ENCODE measurements at regions not wholly inside any gene's neighbourhood (a gene's known extent, or its start where the extent isn't known, plus 50 kb on each side); places are given as distances from the start of the nearest gene placed in this dataset.
"Not testable (repeated sequence)": the region's sequence is repeated elsewhere in the genome, so short reads cannot be mapped to it uniquely, and the experiment has no call there.

GRCh38 chr6:144753023-144753705, 468.0 kb downstream of the UTRN start:
- no peak for DNase-seq (ENCODE audit: low read depth in 2 of 2, low spot score in 1 of 2)

GRCh38 chr6:144756469-144756868, 471.3 kb downstream of the UTRN start:
- no peak for DNase-seq (ENCODE audit: low read depth in 2 of 2, low spot score in 1 of 2)

GRCh38 chr6:144757299-144757698, 472.2 kb downstream of the UTRN start:
- no peak for DNase-seq (ENCODE audit: low read depth in 2 of 2, low spot score in 1 of 2)

GRCh38 chr6:144757730-144758129, 472.6 kb downstream of the UTRN start:
- no peak for DNase-seq (ENCODE audit: low read depth in 2 of 2, low spot score in 1 of 2)

GRCh38 chr6:144758602-144759001, 473.5 kb downstream of the UTRN start:
- no peak for DNase-seq (ENCODE audit: low read depth in 2 of 2, low spot score in 1 of 2)

- no peak for DNase-seq (ENCODE audit: low read depth in 2 of 2, low spot score in 1 of 2)
Observed at GRCh38 chr6:144762469-144762868, 477.3 kb downstream of the UTRN start.

GRCh38 chr6:144767051-144767450, 481.9 kb downstream of the UTRN start:
- DNase-seq (ENCODE audit: low read depth in 2 of 2, low spot score in 1 of 2): no peak

- DNase-seq (ENCODE audit: low read depth in 2 of 2, low spot score in 1 of 2): no peak
Observed at GRCh38 chr6:144768551-144769075, 483.5 kb downstream of the UTRN start.

GRCh38 chr6:144769142-144769541, 484.0 kb downstream of the UTRN start:
- no peak for DNase-seq (ENCODE audit: low read depth in 2 of 2, low spot score in 1 of 2)

- no peak for DNase-seq (ENCODE audit: low read depth in 2 of 2, low spot score in 1 of 2)
Observed at GRCh38 chr6:144776031-144776819, 491.1 kb downstream of the UTRN start.

- DNase-seq (ENCODE audit: low read depth in 2 of 2, low spot score in 1 of 2): no peak
Observed at GRCh38 chr6:144777249-144777648, 492.1 kb downstream of the UTRN start.

- DNase-seq (ENCODE audit: low read depth in 2 of 2, low spot score in 1 of 2): no peak
Observed at GRCh38 chr6:144778056-144778455, 492.9 kb downstream of the UTRN start.

GRCh38 chr6:144778773-144779492, 493.8 kb downstream of the UTRN start:
- no peak for DNase-seq (ENCODE audit: low read depth in 2 of 2, low spot score in 1 of 2)

GRCh38 chr6:144781836-144782235, 496.7 kb downstream of the UTRN start:
- DNase-seq (ENCODE audit: low read depth in 2 of 2, low spot score in 1 of 2): no peak

- DNase-seq (ENCODE audit: low read depth in 2 of 2, low spot score in 1 of 2): no peak
Observed at GRCh38 chr6:144782634-144783033, 497.5 kb downstream of the UTRN start.

GRCh38 chr6:144785056-144785455, 499.9 kb downstream of the UTRN start:
- no peak for DNase-seq (ENCODE audit: low read depth in 2 of 2, low spot score in 1 of 2)

GRCh38 chr6:144786825-144787224, 501.7 kb downstream of the UTRN start:
- no peak for DNase-seq (ENCODE audit: low read depth in 2 of 2, low spot score in 1 of 2)

GRCh38 chr6:144793744-144794143, 508.6 kb downstream of the UTRN start:
- no peak for DNase-seq (ENCODE audit: low read depth in 2 of 2, low spot score in 1 of 2)

- not testable (repeated sequence) for DNase-seq (ENCODE audit: low read depth in 2 of 2, low spot score in 1 of 2)
Observed at GRCh38 chr6:144795022-144795421, 509.9 kb downstream of the UTRN start.

GRCh38 chr6:144796070-144796469, 510.9 kb downstream of the UTRN start:
- DNase-seq (ENCODE audit: low read depth in 2 of 2, low spot score in 1 of 2): no peak

GRCh38 chr6:144797881-144798589, 512.9 kb downstream of the UTRN start:
- DNase-seq (ENCODE audit: low read depth in 2 of 2, low spot score in 1 of 2): no peak

Data from stimulated activated CD8-positive, alpha-beta memory T cell treated with anti-CD3 and anti-CD28 coated beads, Interleukin-4, amount 100 ng/mL, for 4 hours (primary cell).